Neuronal stem cell (in vitro differentiated cells): ENCODE measurements at regions not wholly inside any gene's neighbourhood (a gene's known extent, or its start where the extent isn't known, plus 50 kb on each side); places are given as distances from the start of the nearest gene placed in this dataset.

Experiments used
- DNase-seq: peaks from one replicate; pipeline ENCODE4 v3.0.0-alpha.2; 2013; ENCODE audit warnings: low spot score
- H2AFZ ChIP-seq: one replicate; pipeline ENCODE4 v1.6.1; 2013; ENCODE audit warnings: mild to moderate bottlenecking, low read length, inconsistent platforms
- H2AK5ac ChIP-seq: 2 replicates; pipeline ENCODE4 v1.6.1; 2013; ENCODE audit warnings: low read depth, mild to moderate bottlenecking, inconsistent platforms, low read length, moderate library complexity, mixed read lengths
- H2BK120ac ChIP-seq: 2 replicates; pipeline ENCODE4 v1.6.1; 2013; ENCODE audit warnings: low read depth, mild to moderate bottlenecking, inconsistent platforms, low read length, moderate library complexity, mixed read lengths
- H2BK12ac ChIP-seq: one replicate; pipeline ENCODE4 v1.6.1; 2013; ENCODE audit warnings: low read length, inconsistent platforms
- H2BK15ac ChIP-seq: 2 replicates; pipeline ENCODE4 v1.6.1; 2013; ENCODE audit warnings: mild to moderate bottlenecking, low read length, inconsistent platforms, mixed read lengths
- H2BK5ac ChIP-seq: one replicate; pipeline ENCODE4 v1.6.1; 2013; ENCODE audit warnings: inconsistent platforms, mild to moderate bottlenecking, low read length, moderate library complexity
- H3K14ac ChIP-seq: one replicate; pipeline ENCODE4 v1.6.1; 2013; ENCODE audit warnings: low read length, inconsistent platforms
- H3K18ac ChIP-seq: 2 replicates; pipeline ENCODE4 v1.6.1; 2013; ENCODE audit warnings: low read length, inconsistent platforms
- H3K23ac ChIP-seq: 2 replicates; pipeline ENCODE4 v1.6.1; 2013; ENCODE audit warnings: low read depth, mild to moderate bottlenecking, mixed read lengths, low read length, inconsistent platforms; ENCODE audit not compliant: poor library complexity
- H3K27ac ChIP-seq: replicated peaks from 3 replicates; pipeline ENCODE4 v1.5.1; 2013; ENCODE audit warnings: low read length, inconsistent platforms
- H3K27me3 ChIP-seq, 3 experiments: 2 replicates each; pipeline ENCODE4 v1.6.1; 2013; ENCODE audit warnings: low read length in 3 of 3, mild to moderate bottlenecking in 2 of 3, inconsistent platforms in 1 of 3, low read depth in 1 of 3, mixed read lengths in 1 of 3, moderate library complexity in 1 of 3; ENCODE audit not compliant: control insufficient read depth in 3 of 3, insufficient read depth in 3 of 3
- H3K36me3 ChIP-seq, 2 donors: replicated peaks in 1 of 2; 2 replicates each; pipeline ENCODE4 v1.6.1; 2013; ENCODE audit warnings: low read length in 2 of 2; ENCODE audit not compliant: control insufficient read depth in 2 of 2, insufficient read depth in 2 of 2
- H3K4ac ChIP-seq: 2 replicates; pipeline ENCODE4 v1.6.1; 2013; ENCODE audit warnings: inconsistent platforms, mild to moderate bottlenecking, low read length, moderate library complexity
- H3K4me1 ChIP-seq, 2 donors: 1 replicate in 1 of 2; 2 replicates in 1 of 2; pipeline ENCODE4 v1.6.1; 2013; ENCODE audit warnings: low read length in 2 of 2, low read depth in 1 of 2; ENCODE audit not compliant: control insufficient read depth in 2 of 2, insufficient read depth in 1 of 2
- H3K4me2 ChIP-seq: one replicate; pipeline ENCODE4 v1.6.1; 2013; ENCODE audit warnings: mild to moderate bottlenecking, low read length, inconsistent platforms; ENCODE audit not compliant: insufficient read depth, poor library complexity, severe bottlenecking
- H3K4me3 ChIP-seq, 2 donors: 2 replicates each; pipeline ENCODE4 v1.5.1; 2013; ENCODE audit warnings: low read length in 2 of 2, mild to moderate bottlenecking in 2 of 2, inconsistent platforms in 1 of 2, moderate library complexity in 1 of 2
- H3K79me1 ChIP-seq: one replicate; pipeline ENCODE4 v1.6.1; 2013; ENCODE audit warnings: low read depth, mild to moderate bottlenecking, inconsistent platforms, low read length, moderate library complexity
- H3K9ac ChIP-seq: one replicate; pipeline ENCODE4 v1.6.1; 2013; ENCODE audit warnings: mild to moderate bottlenecking, low read depth, low read length, inconsistent platforms; ENCODE audit not compliant: poor library complexity
- H3K9me3 ChIP-seq, 2 donors: replicated peaks in 1 of 2; 2 replicates each; pipeline versions ENCODE3 to v1.6.1; 2013; ENCODE audit warnings: low read length in 2 of 2, mild to moderate bottlenecking in 2 of 2, inconsistent platforms in 1 of 2, low read depth in 1 of 2, mixed read lengths in 1 of 2, moderate library complexity in 1 of 2; ENCODE audit not compliant: control insufficient read depth in 2 of 2, insufficient read depth in 1 of 2
- H4K8ac ChIP-seq: one replicate; pipeline ENCODE4 v1.6.1; 2013; ENCODE audit warnings: low read depth, mild to moderate bottlenecking, inconsistent platforms, low read length, moderate library complexity
- H4K91ac ChIP-seq: one replicate; pipeline ENCODE4 v1.6.1; 2013; ENCODE audit warnings: low read length, low read depth, mild to moderate bottlenecking, inconsistent platforms; ENCODE audit not compliant: poor library complexity
- WGBS, 2 donors: extraction: QIAGEN DNeasy Blood & Tissue Kit; methylation state at CpG; one replicate each; pipeline ENCODE4 v1.1.7; 2013; ENCODE audit warnings: missing lambda C conversion rate in 2 of 2, mixed read lengths in 1 of 2; ENCODE audit not compliant: insufficient read length in 2 of 2, insufficient replicate concordance in 1 of 2; ENCODE audit errors: extremely low coverage in 2 of 2; 5-methylcytosine and 5-hydroxymethylcytosine counted together

GRCh38 chr9:28260330-28260729 lies 687.0 kb upstream of the C9orf72 start:
- WGBS, 2 donors: no CpG with 5 or more reads among the region's 4 CpGs
- Histone ChIP-seq H3K9me3 (no peaks in the 10 kb centered on the region), H2BK12ac (no peak overlapping the region), H3K4ac (no peak overlapping the region), H3K18ac (no peak overlapping the region), H3K4me2 (no peak overlapping the region), H3K36me3 (no peaks in the 10 kb centered on the region), H3K9ac (no peak overlapping the region), H4K8ac (no peak overlapping the region), H2BK120ac (no peak overlapping the region), H3K27ac (no peak overlapping the region), H3K27me3 (no peaks in the 10 kb centered on the region), H2AFZ (no peak overlapping the region), H2BK15ac (no peak overlapping the region), H3K4me3 (no peak overlapping the region), H3K23ac (no peak overlapping the region), H2BK5ac (no peak overlapping the region), H4K91ac (no peak overlapping the region), H3K14ac (no peak overlapping the region), H3K4me1 (no peaks in the 10 kb centered on the region), H2AK5ac (no peak overlapping the region), H3K79me1 (no peaks in the 10 kb centered on the region)
- no peak for DNase-seq

- H3K18ac ChIP-seq: no peak overlapping the region
- no peak overlapping the region for H3K9ac ChIP-seq
- H3K4me1 ChIP-seq: no peaks in the 10 kb centered on the region
- H3K36me3 ChIP-seq: no peaks in the 10 kb centered on the region
- WGBS, 2 donors: no CpG with 5 or more reads among the region's 4 CpGs
- no peak overlapping the region for H3K27ac ChIP-seq
- H3K4me2 ChIP-seq: no peak overlapping the region
- H2BK5ac ChIP-seq: no peak overlapping the region
- no peak overlapping the region for H3K14ac ChIP-seq
- H3K4ac ChIP-seq: no peak overlapping the region
- no peak overlapping the region for H2BK15ac ChIP-seq
- H3K27me3 ChIP-seq: no peaks in the 10 kb centered on the region
- DNase-seq: no peak
- no peak overlapping the region for H2AK5ac ChIP-seq
- H3K9me3 ChIP-seq: no peaks in the 10 kb centered on the region
- no peak overlapping the region for H4K91ac ChIP-seq
- no peak overlapping the region for H2BK120ac ChIP-seq
- H3K4me3 ChIP-seq: no peak overlapping the region
- no peak overlapping the region for H4K8ac ChIP-seq
- H3K23ac ChIP-seq: no peak overlapping the region
- no peak overlapping the region for H2AFZ ChIP-seq
- no peaks in the 10 kb centered on the region for H3K79me1 ChIP-seq
- no peak overlapping the region for H2BK12ac ChIP-seq
These were observed 691.1 kb upstream of the C9orf72 start for GRCh38 chr9:28264368-28264767.

GRCh38 chr9:28267351-28267750 lies 694.1 kb upstream of the C9orf72 start:
- Histone ChIP-seq H3K18ac (no peak overlapping the region), H3K4me2 (no peak overlapping the region), H3K14ac (no peak overlapping the region), H4K8ac (no peak overlapping the region), H3K36me3 (no peaks in the 10 kb centered on the region), H3K4ac (no peak overlapping the region), H3K23ac (no peak overlapping the region), H3K79me1 (no peaks in the 10 kb centered on the region), H3K4me3 (no peak overlapping the region), H2BK5ac (no peak overlapping the region), H3K9ac (no peak overlapping the region), H3K9me3 (no peaks in the 10 kb centered on the region), H3K4me1 (no peaks in the 10 kb centered on the region), H2BK120ac (no peak overlapping the region), H2BK12ac (no peak overlapping the region), H3K27ac (no peak overlapping the region), H2BK15ac (no peak overlapping the region), H3K27me3 (no peaks in the 10 kb centered on the region), H4K91ac (no peak overlapping the region), H2AK5ac (no peak overlapping the region), H2AFZ (no peak overlapping the region)
- DNase-seq: no peak
- no CpG with 5 or more reads among the region's 6 CpGs for WGBS, 2 donors

GRCh38 chr9:28270156-28270555 lies 696.9 kb upstream of the C9orf72 start:
- no peak overlapping the region for H3K23ac ChIP-seq
- no peak for DNase-seq
- no peak overlapping the region for H2AFZ ChIP-seq
- H2AK5ac ChIP-seq: no peak overlapping the region
- H3K4me2 ChIP-seq: no peak overlapping the region
- no CpG with 5 or more reads among the region's 4 CpGs for WGBS, 2 donors
- no peak overlapping the region for H4K91ac ChIP-seq
- H3K9ac ChIP-seq: no peak overlapping the region
- H2BK15ac ChIP-seq: no peak overlapping the region
- no peak overlapping the region for H2BK12ac ChIP-seq
- H3K14ac ChIP-seq: no peak overlapping the region
- no peak overlapping the region for H4K8ac ChIP-seq
- H3K9me3 ChIP-seq: no peaks in the 10 kb centered on the region
- H3K4ac ChIP-seq: no peak overlapping the region
- no peaks in the 10 kb centered on the region for H3K4me1 ChIP-seq
- no peaks in the 10 kb centered on the region for H3K36me3 ChIP-seq
- no peak overlapping the region for H3K4me3 ChIP-seq
- no peak overlapping the region for H3K18ac ChIP-seq
- H3K27me3 ChIP-seq: no peaks in the 10 kb centered on the region
- no peaks in the 10 kb centered on the region for H3K79me1 ChIP-seq
- H2BK120ac ChIP-seq: no peak overlapping the region
- H3K27ac ChIP-seq: no peak overlapping the region
- no peak overlapping the region for H2BK5ac ChIP-seq
